ENCODE measurements at regions not wholly inside any gene's neighbourhood (a gene's known extent, or its start where the extent isn't known, plus 50 kb on each side); places are given as distances from the start of the nearest gene placed in this dataset.

- no peak for DNase-seq (ENCODE audit: extremely low read depth in 1 of 11, low read depth in 9 of 11, low spot score in 4 of 11)
Observed at GRCh38 chr7:41027428-41028115, 675.3 kb downstream of the INHBA start.

GRCh38 chr7:41024126-41024525 is 678.8 kb downstream of the INHBA start:
- no peak for DNase-seq (ENCODE audit: extremely low read depth in 1 of 11, low read depth in 9 of 11, low spot score in 4 of 11)

- DNase-seq (ENCODE audit: extremely low read depth in 1 of 11, low read depth in 9 of 11, low spot score in 4 of 11), result no peak
Observed at GRCh38 chr7:41020056-41020455, 682.8 kb downstream of the INHBA start.

- DNase-seq (ENCODE audit: extremely low read depth in 1 of 11, low read depth in 9 of 11, low spot score in 4 of 11), result no peak
Observed at GRCh38 chr7:41013117-41013516, 689.8 kb downstream of the INHBA start.

- no peak for DNase-seq (ENCODE audit: extremely low read depth in 1 of 11, low read depth in 9 of 11, low spot score in 4 of 11)
Observed at GRCh38 chr7:41012041-41012440, 690.8 kb downstream of the INHBA start.

- peak in 1 of 11 donors; percentile 12 for DNase-seq (ENCODE audit: extremely low read depth in 1 of 11, low read depth in 9 of 11, low spot score in 4 of 11)
Observed at GRCh38 chr7:41010967-41011366, 691.9 kb downstream of the INHBA start.

- DNase-seq (ENCODE audit: extremely low read depth in 1 of 11, low read depth in 9 of 11, low spot score in 4 of 11), result no peak
Observed at GRCh38 chr7:41010418-41010817, 692.5 kb downstream of the INHBA start.

GRCh38 chr7:41007811-41008210 is 695.1 kb downstream of the INHBA start:
- no peak for DNase-seq (ENCODE audit: extremely low read depth in 1 of 11, low read depth in 9 of 11, low spot score in 4 of 11)

- no peak for DNase-seq (ENCODE audit: extremely low read depth in 1 of 11, low read depth in 9 of 11, low spot score in 4 of 11)
Observed at GRCh38 chr7:41007351-41007751, 695.5 kb downstream of the INHBA start.

- no peak for DNase-seq (ENCODE audit: extremely low read depth in 1 of 11, low read depth in 9 of 11, low spot score in 4 of 11)
Observed at GRCh38 chr7:41006306-41006995, 696.4 kb downstream of the INHBA start.

GRCh38 chr7:41005374-41005901 is 697.5 kb downstream of the INHBA start:
- no peak for DNase-seq (ENCODE audit: extremely low read depth in 1 of 11, low read depth in 9 of 11, low spot score in 4 of 11)

GRCh38 chr7:41003977-41004376 is 698.9 kb downstream of the INHBA start:
- no peak for DNase-seq (ENCODE audit: extremely low read depth in 1 of 11, low read depth in 9 of 11, low spot score in 4 of 11)

GRCh38 chr7:41003611-41003940 is 699.3 kb downstream of the INHBA start:
- DNase-seq (ENCODE audit: extremely low read depth in 1 of 11, low read depth in 9 of 11, low spot score in 4 of 11), result no peak

GRCh38 chr7:41002741-41003610 is 699.9 kb downstream of the INHBA start:
- peak in 1 of 11 donors; percentile 11 for DNase-seq (ENCODE audit: extremely low read depth in 1 of 11, low read depth in 9 of 11, low spot score in 4 of 11)

GRCh38 chr7:41000042-41000441 is 702.8 kb downstream of the INHBA start:
- no peak for DNase-seq (ENCODE audit: extremely low read depth in 1 of 11, low read depth in 9 of 11, low spot score in 4 of 11)

GRCh38 chr7:40996233-40996677 is 706.6 kb downstream of the INHBA start:
- no peak for DNase-seq (ENCODE audit: extremely low read depth in 1 of 11, low read depth in 9 of 11, low spot score in 4 of 11)

- no peak for DNase-seq (ENCODE audit: extremely low read depth in 1 of 11, low read depth in 9 of 11, low spot score in 4 of 11)
Observed at GRCh38 chr7:40990841-40991240, 712.0 kb downstream of the INHBA start.

- DNase-seq (ENCODE audit: extremely low read depth in 1 of 11, low read depth in 9 of 11, low spot score in 4 of 11), result no peak
Observed at GRCh38 chr7:40987571-40987970, 715.3 kb downstream of the INHBA start.

GRCh38 chr7:40986351-40986873 is 716.5 kb downstream of the INHBA start:
- DNase-seq (ENCODE audit: extremely low read depth in 1 of 11, low read depth in 9 of 11, low spot score in 4 of 11), result peak in 3 of 11 donors; percentile 23 to 31 (median 28)

All from renal cortex interstitium (tissue), 11 donors.